GM21528 (cell line): ENCODE measurements at regions not wholly inside any gene's neighbourhood (a gene's known extent, or its start where the extent isn't known, plus 50 kb on each side); places are given as distances from the start of the nearest gene placed in this dataset.

Experiments used
- ATAC-seq: cut with Tn5 transposase; IDR thresholded peaks from one replicate; pipeline ENCODE4 v1.9.1; 2021; ENCODE audit warnings: mild to moderate bottlenecking, moderate library complexity; ENCODE audit not compliant: unreplicated experiment, low FRiP score

GRCh38 chr6:113406048-113406695, 451.0 kb upstream of the MARCKS start:
- no peak for ATAC-seq

- no peak for ATAC-seq
Measured at GRCh38 chr6:113411011-113411410, 446.1 kb upstream of the MARCKS start.

- ATAC-seq = no peak
Measured at GRCh38 chr6:113412589-113413357, 444.4 kb upstream of the MARCKS start.

- no peak for ATAC-seq
Measured at GRCh38 chr6:113414511-113414910, 442.6 kb upstream of the MARCKS start.

GRCh38 chr6:113416170-113416569, 441.0 kb upstream of the MARCKS start:
- ATAC-seq = no peak

GRCh38 chr6:113420290-113420689, 436.9 kb upstream of the MARCKS start:
- ATAC-seq = no peak

GRCh38 chr6:113421997-113422396, 435.1 kb upstream of the MARCKS start:
- ATAC-seq = no peak

GRCh38 chr6:113423956-113424355, 433.2 kb upstream of the MARCKS start:
- ATAC-seq = no peak

GRCh38 chr6:113425977-113426660, 431.0 kb upstream of the MARCKS start:
- ATAC-seq = no peak

- ATAC-seq = no peak
Measured at GRCh38 chr6:113427617-113428016, 429.5 kb upstream of the MARCKS start.

- ATAC-seq = no peak
Measured at GRCh38 chr6:113428702-113429101, 428.4 kb upstream of the MARCKS start.

GRCh38 chr6:113432521-113433334, 424.4 kb upstream of the MARCKS start:
- no peak for ATAC-seq

- ATAC-seq = no peak
Measured at GRCh38 chr6:113433335-113433991, 423.7 kb upstream of the MARCKS start.

GRCh38 chr6:113434641-113435040, 422.5 kb upstream of the MARCKS start:
- no peak for ATAC-seq

GRCh38 chr6:113437566-113437965, 419.6 kb upstream of the MARCKS start:
- ATAC-seq = no peak

- ATAC-seq = no peak
Measured at GRCh38 chr6:113439866-113440265, 417.3 kb upstream of the MARCKS start.

- ATAC-seq = no peak
Measured at GRCh38 chr6:113442040-113442439, 415.1 kb upstream of the MARCKS start.

- no peak for ATAC-seq
Measured at GRCh38 chr6:113445201-113445600, 411.9 kb upstream of the MARCKS start.

- ATAC-seq = no peak
Measured at GRCh38 chr6:113447088-113447831, 409.9 kb upstream of the MARCKS start.

- ATAC-seq = no peak
Measured at GRCh38 chr6:113449051-113449450, 408.1 kb upstream of the MARCKS start.
